ENCODE measurements at regions not wholly inside any gene's neighbourhood (a gene's known extent, or its start where the extent isn't known, plus 50 kb on each side); places are given as distances from the start of the nearest gene placed in this dataset.

- TF ChIP-seq POLR2A (IDR thresholded peaks at IDR 0.05) (no peak), CTCF (IDR thresholded peaks at IDR 0.05) (no peak)
Observed at GRCh38 chr2:174648896-174649295, 51.3 kb upstream of the WIPF1 start.
